Stomach (tissue), 8 donors: ENCODE measurements at regions not wholly inside any gene's neighbourhood (a gene's known extent, or its start where the extent isn't known, plus 50 kb on each side); places are given as distances from the start of the nearest gene placed in this dataset.

Experiments
- DNase-seq, 2 donors: peaks; one replicate each; pipeline versions ENCODE4 v3.0.0 to v3.0.0-alpha.2; 2013 to 2019
- H3K27ac ChIP-seq, 5 donors: fragments of 200-600 bp in 4 of 5; sonication (generic) in 4 of 5; one replicate each; pipeline ENCODE4 v1.5.1; 2013 to 2019; ENCODE audit warnings: mild to moderate bottlenecking in 1 of 5, moderate library complexity in 1 of 5
- H3K27me3 ChIP-seq, 3 donors: fragments of 200-600 bp; sonication (generic); one replicate each; pipeline ENCODE4 v1.5.1; 2017 to 2019; ENCODE audit warnings: mixed run types in 1 of 3
- H3K36me3 ChIP-seq, 4 donors: fragments of 200-600 bp; sonication (generic); 1 replicate in 3 of 4; 2 replicates in 1 of 4; pipeline ENCODE4 v1.5.1; 2016 to 2019
- H3K4me1 ChIP-seq, 4 donors: fragments of 200-600 bp; sonication (generic); one replicate each; pipeline ENCODE4 v1.5.1; 2016 to 2019
- H3K4me3 ChIP-seq, 4 donors: fragments of 200-600 bp; sonication (generic) in 3 of 4; one replicate each; pipeline ENCODE4 v1.5.1; 2016 to 2019; ENCODE audit warnings: mild to moderate bottlenecking in 1 of 4
- H3K9me3 ChIP-seq, 4 donors: fragments of 200-600 bp; sonication (generic); one replicate each; pipeline ENCODE4 v1.5.1; 2016 to 2019
- CTCF ChIP-seq, 7 experiments: fragments of 450-650 bp in 4 of 7; fragments of 200-600 bp in 3 of 7; sonication (generic) in 3 of 7; IDR thresholded peaks; one replicate each; pipeline ENCODE4 v1.5.1; 2016 to 2019; ENCODE audit warnings: antibody characterized with exemption in 7 of 7, control low read depth in 2 of 7, mild to moderate bottlenecking in 1 of 7
- EP300 ChIP-seq: sonication (generic); formaldehyde crosslinking; IDR thresholded peaks from one replicate; pipeline ENCODE4 v1.6.1; 2017; ENCODE audit warnings: antibody characterized with exemption
- POLR2A ChIP-seq, 4 donors: fragments of 450-650 bp; IDR thresholded peaks; one replicate each; pipeline ENCODE4 v1.6.1; 2016; ENCODE audit warnings: antibody characterized with exemption in 4 of 4, control low read depth in 2 of 4, mild to moderate bottlenecking in 1 of 4, moderate library complexity in 1 of 4
- POLR2AphosphoS5 ChIP-seq, 3 donors: sonication (generic); formaldehyde crosslinking; IDR thresholded peaks; one replicate each; pipeline ENCODE4 v1.6.1; 2016; ENCODE audit warnings: antibody characterized with exemption in 3 of 3
- WGBS, 5 donors: extraction: QIAGEN DNeasy Blood & Tissue Kit in 3 of 5; methylation state at CpG; one replicate each; pipeline versions ENCODE4 v1.1.5 to v1.1.7; 2013 to 2018; 5-methylcytosine and 5-hydroxymethylcytosine counted together
- intact Hi-C: fragments of 100-400 bp; cut with DNase I; formaldehyde crosslinking; loops from one replicate; pipeline ENCODE4 v1.15.1; 2023; ENCODE audit warnings: low total_unique reads
- donor health status: healthy with polysubstance abuse.
- donor health status: Bipolar disorder and iron deficiency.
- donor health status: healthy.

GRCh38 chr21:38556390-38556789 is 58.1 kb upstream of the ERG start:
- H3K4me1 ChIP-seq = no peaks in the 10 kb centered on the region
- no peak overlapping the region for H3K27ac ChIP-seq
- TF ChIP-seq POLR2A (IDR thresholded peaks at IDR 0.05) (no peak), CTCF (IDR thresholded peaks at IDR 0.05) (no peak), EP300 (no peak), POLR2AphosphoS5 (IDR thresholded peaks at IDR 0.05) (no peak)
- intact Hi-C loops = no loop called here
- H3K4me3 ChIP-seq = no peak overlapping the region
- DNase-seq = no peak
- H3K36me3 ChIP-seq = no peaks in the 10 kb centered on the region
- H3K27me3 ChIP-seq = peaks cover 0 to 14% (median 0%) of the 10 kb centered on the region in 3 donors
- H3K9me3 ChIP-seq = no peaks in the 10 kb centered on the region

- Histone ChIP-seq H3K4me3 (no peak overlapping the region), H3K4me1 (no peaks in the 10 kb centered on the region), H3K27ac (no peak overlapping the region), H3K9me3 (no peaks in the 10 kb centered on the region), H3K27me3 (peaks cover 0 to 5% (median 0%) of the 10 kb centered on the region in 3 donors), H3K36me3 (no peaks in the 10 kb centered on the region)
- no peak for TF ChIP-seq CTCF (IDR thresholded peaks at IDR 0.05)
- no peak for TF ChIP-seq POLR2AphosphoS5 (IDR thresholded peaks at IDR 0.05)
- TF ChIP-seq EP300 = no peak
- no peak for TF ChIP-seq POLR2A (IDR thresholded peaks at IDR 0.05)
- intact Hi-C loops = no loop called here
- no peak for DNase-seq
These were observed 62.9 kb upstream of the ERG start for GRCh38 chr21:38561205-38561604.

- intact Hi-C loops = no loop called here
- H3K27ac ChIP-seq = no peak overlapping the region
These were observed 63.6 kb upstream of the ERG start for GRCh38 chr21:38561613-38562581.

More at GRCh38 chr21:38561613-38562581, 63.6 kb upstream of the ERG start:
- Histone ChIP-seq H3K4me1 (no peaks in the 10 kb centered on the region), H3K9me3 (no peaks in the 10 kb centered on the region), H3K4me3 (no peak overlapping the region), H3K27me3 (peaks cover 0 to 5% (median 0%) of the 10 kb centered on the region in 3 donors), H3K36me3 (no peaks in the 10 kb centered on the region)
- TF ChIP-seq CTCF (IDR thresholded peaks at IDR 0.05) = no peak
- no peak for TF ChIP-seq POLR2AphosphoS5 (IDR thresholded peaks at IDR 0.05)
- no peak for TF ChIP-seq EP300
- TF ChIP-seq POLR2A (IDR thresholded peaks at IDR 0.05) = no peak
- 66 to 75% (median 72%) methylated on average over 7 of the region's 7 CpGs for WGBS, 5 donors
- DNase-seq = no peak
